ENCODE measurements at regions not wholly inside any gene's neighbourhood (a gene's known extent, or its start where the extent isn't known, plus 50 kb on each side); places are given as distances from the start of the nearest gene placed in this dataset.

DNA sequence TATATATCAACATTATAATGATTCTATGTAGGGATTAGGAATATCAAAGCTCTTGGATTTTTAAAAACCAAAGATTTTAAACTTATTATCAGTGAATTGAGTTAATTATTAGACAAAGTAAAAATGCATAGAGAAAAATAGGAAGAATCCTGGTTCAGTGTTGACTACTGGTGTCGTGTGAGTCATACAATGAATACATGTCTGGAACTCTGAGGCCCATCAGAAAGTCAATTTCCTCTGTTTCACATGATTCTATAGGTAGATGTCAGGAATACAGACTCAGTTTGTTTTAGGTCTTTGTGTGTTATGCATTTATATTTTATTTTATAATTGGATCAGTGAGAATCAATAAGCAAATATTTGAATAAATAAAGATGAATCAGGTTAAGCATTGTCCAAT, 84.5 kb upstream of the RTL1 start:
- intact Hi-C loops (cut with DNase I), result no loop called here
- Histone ChIP-seq H3K4me1 (no peaks in the 10 kb centered on the region), H3K27ac (no peak overlapping the region), H3K27me3 (no peaks in the 10 kb centered on the region), H3K36me3 (no peaks in the 10 kb centered on the region), H3K9me3 (no peaks in the 10 kb centered on the region), H3K4me3 (no peak overlapping the region)
- TF ChIP-seq, protein P1, sequence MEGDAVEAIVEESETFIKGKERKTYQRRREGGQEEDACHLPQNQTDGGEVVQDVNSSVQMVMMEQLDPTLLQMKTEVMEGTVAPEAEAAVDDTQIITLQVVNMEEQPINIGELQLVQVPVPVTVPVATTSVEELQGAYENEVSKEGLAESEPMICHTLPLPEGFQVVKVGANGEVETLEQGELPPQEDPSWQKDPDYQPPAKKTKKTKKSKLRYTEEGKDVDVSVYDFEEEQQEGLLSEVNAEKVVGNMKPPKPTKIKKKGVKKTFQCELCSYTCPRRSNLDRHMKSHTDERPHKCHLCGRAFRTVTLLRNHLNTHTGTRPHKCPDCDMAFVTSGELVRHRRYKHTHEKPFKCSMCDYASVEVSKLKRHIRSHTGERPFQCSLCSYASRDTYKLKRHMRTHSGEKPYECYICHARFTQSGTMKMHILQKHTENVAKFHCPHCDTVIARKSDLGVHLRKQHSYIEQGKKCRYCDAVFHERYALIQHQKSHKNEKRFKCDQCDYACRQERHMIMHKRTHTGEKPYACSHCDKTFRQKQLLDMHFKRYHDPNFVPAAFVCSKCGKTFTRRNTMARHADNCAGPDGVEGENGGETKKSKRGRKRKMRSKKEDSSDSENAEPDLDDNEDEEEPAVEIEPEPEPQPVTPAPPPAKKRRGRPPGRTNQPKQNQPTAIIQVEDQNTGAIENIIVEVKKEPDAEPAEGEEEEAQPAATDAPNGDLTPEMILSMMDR (IDR thresholded peaks at IDR 0.05), result no peak
- WGBS, 2 donors, result 68 to 82% methylated on average over 1 of the region's 1 CpG
- DNase-seq (no peak), ATAC-seq (no peak)

DNA sequence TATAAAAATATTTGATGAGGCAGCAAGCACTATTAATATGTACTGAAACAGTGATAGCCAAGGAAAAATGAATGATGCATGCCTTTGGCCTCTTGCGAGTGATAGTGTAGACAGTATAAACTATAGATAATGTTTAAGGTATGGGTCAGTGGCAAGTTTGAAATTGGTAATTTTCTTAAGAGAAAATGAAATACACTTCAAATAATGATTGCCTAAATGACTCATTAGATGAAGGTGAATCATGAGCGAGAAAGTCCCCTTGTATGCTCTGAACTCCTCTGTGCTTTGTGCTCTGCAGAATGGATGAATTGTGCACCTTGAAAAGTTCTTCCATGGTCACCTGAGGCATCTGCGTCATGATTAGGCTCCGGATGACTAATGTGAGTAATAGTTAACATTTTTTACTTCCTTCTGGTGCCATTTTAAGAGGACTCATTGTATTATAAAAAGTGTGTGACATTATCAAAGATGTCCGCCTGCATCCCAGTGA, 84.9 kb upstream of the RTL1 start:
- Histone ChIP-seq H3K9me3 (no peaks in the 10 kb centered on the region), H3K27me3 (no peaks in the 10 kb centered on the region), H3K4me3 (no peak overlapping the region), H3K36me3 (no peaks in the 10 kb centered on the region), H3K27ac (no peak overlapping the region), H3K4me1 (no peaks in the 10 kb centered on the region)
- 75 to 80% methylated on average over 5 of the region's 5 CpGs for WGBS, 2 donors
- DNase-seq, result no peak
- intact Hi-C loops (cut with DNase I), result no loop called here
- ATAC-seq, result no peak
- TF ChIP-seq, protein P1 (IDR thresholded peaks at IDR 0.05), result no peak

DNA sequence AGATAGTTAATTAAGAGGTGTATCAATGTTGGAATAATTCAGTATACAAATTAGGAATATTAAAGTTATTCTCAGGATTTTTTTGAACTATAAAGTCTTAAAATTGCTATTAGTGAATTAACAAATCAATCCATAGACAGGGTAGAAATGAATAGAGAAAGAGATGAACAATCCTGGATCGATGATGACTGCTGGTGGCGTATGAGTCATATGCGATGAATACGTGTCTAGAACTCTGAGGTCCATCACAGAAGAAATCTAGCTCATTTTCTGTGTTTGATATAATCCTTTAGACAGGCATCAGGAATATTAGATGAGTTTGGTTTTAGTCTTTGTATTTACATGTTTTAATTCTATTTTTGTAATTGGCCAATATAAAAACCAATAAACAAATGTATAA, 85.4 kb upstream of the RTL1 start:
- Histone ChIP-seq H3K36me3 (no peaks in the 10 kb centered on the region), H3K9me3 (no peaks in the 10 kb centered on the region), H3K4me1 (no peaks in the 10 kb centered on the region), H3K27ac (no peak overlapping the region), H3K4me3 (no peak overlapping the region), H3K27me3 (no peaks in the 10 kb centered on the region)
- ATAC-seq (no peak), DNase-seq (no peak)
- 93 to 95% methylated on average over 4 of the region's 4 CpGs for WGBS, 2 donors
- intact Hi-C loops (cut with DNase I), result no loop called here
- TF ChIP-seq, protein P1 (IDR thresholded peaks at IDR 0.05), result no peak

DNA sequence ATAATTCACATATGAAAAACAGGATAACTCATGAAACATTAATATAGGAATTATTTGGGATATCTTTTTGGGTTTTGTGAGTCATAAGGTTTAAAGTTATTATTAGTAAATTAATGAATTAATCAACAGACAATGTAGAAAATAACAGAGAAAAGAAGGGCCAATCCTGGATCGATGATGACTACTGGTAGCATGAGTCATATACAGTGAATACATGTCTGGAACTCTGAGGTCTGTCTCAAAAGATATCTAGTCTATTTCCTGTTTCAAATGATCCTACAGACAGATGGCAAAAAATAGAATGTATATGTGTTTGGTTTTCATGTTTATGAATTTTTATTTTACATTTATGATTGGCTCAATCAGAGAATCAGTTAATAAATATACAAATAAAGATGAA, 86.4 kb upstream of the RTL1 start:
- no peaks in the 10 kb centered on the region for H3K9me3 ChIP-seq
- no peaks in the 10 kb centered on the region for H3K36me3 ChIP-seq
- TF ChIP-seq, protein P1 (IDR thresholded peaks at IDR 0.05), result no peak
- H3K4me3 ChIP-seq, result no peak overlapping the region
- no peak overlapping the region for H3K27ac ChIP-seq
- intact Hi-C loops (cut with DNase I), result no loop called here
- ATAC-seq (no peak), DNase-seq (no peak)
- H3K4me1 ChIP-seq, result no peaks in the 10 kb centered on the region
- no peaks in the 10 kb centered on the region for H3K27me3 ChIP-seq
- 81 to 90% methylated on average over 1 of the region's 1 CpG for WGBS, 2 donors
